GM13977 (cell line): ENCODE measurements at regions not wholly inside any gene's neighbourhood (a gene's known extent, or its start where the extent isn't known, plus 50 kb on each side); places are given as distances from the start of the nearest gene placed in this dataset.

Experiments used
- DNase-seq: peaks from one replicate; pipeline ENCODE4 v3.0.0; 2012; ENCODE audit warnings: low spot score
- in situ Hi-C: fragments of 300-500 bp; cut with MboI; formaldehyde crosslinking; loops from one replicate; pipeline ENCODE4 v1.12.0; 2022; ENCODE audit warnings: low sequenced_read_pairs, low pct_unique_long_range_greater_than_20kb, mixed read lengths, inconsistent platforms; ENCODE audit not compliant: unreplicated experiment
- TF ChIP-seq, protein P1 (sequence below): IDR thresholded peaks from 2 replicates; pipeline ENCODE4 v1.5.1; 2012; ENCODE audit warnings: mild to moderate bottlenecking, control low read depth; ENCODE audit not compliant: insufficient read depth; ENCODE audit errors: extremely low read depth, missing control alignments

GRCh38 chr9:88235615-88236014, 97.3 kb upstream of the SPATA31C2 start:
- TF ChIP-seq, protein P1, sequence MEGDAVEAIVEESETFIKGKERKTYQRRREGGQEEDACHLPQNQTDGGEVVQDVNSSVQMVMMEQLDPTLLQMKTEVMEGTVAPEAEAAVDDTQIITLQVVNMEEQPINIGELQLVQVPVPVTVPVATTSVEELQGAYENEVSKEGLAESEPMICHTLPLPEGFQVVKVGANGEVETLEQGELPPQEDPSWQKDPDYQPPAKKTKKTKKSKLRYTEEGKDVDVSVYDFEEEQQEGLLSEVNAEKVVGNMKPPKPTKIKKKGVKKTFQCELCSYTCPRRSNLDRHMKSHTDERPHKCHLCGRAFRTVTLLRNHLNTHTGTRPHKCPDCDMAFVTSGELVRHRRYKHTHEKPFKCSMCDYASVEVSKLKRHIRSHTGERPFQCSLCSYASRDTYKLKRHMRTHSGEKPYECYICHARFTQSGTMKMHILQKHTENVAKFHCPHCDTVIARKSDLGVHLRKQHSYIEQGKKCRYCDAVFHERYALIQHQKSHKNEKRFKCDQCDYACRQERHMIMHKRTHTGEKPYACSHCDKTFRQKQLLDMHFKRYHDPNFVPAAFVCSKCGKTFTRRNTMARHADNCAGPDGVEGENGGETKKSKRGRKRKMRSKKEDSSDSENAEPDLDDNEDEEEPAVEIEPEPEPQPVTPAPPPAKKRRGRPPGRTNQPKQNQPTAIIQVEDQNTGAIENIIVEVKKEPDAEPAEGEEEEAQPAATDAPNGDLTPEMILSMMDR: no peak
- in situ Hi-C loops: no loop called here
- no peak for DNase-seq

DNA sequence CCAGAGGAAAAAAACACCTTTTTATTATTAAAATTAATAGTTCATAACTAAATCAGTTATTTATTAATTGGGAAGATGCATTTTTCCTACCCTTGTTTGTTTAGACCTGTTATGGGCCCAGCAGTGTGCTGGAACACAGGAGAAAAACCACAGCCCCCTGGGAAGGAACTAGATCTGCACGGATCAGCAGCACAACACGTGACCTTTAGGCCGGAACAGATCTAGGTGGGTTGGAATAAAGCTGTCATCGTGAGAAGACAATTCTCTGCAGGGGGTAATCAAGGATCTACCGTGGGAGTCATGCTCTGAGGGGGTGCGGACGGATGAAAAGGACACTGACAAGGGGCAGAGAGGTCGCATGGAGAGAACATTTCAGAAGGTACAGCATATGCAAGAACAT, 95.8 kb upstream of the SPATA31C2 start:
- no peak for DNase-seq
- TF ChIP-seq, protein P1: no peak
- in situ Hi-C loops: no loop called here

GRCh38 chr9:88233091-88233490, 94.8 kb upstream of the SPATA31C2 start:
- in situ Hi-C loops: no loop called here
- no peak for DNase-seq
- TF ChIP-seq, protein P1: no peak

DNA sequence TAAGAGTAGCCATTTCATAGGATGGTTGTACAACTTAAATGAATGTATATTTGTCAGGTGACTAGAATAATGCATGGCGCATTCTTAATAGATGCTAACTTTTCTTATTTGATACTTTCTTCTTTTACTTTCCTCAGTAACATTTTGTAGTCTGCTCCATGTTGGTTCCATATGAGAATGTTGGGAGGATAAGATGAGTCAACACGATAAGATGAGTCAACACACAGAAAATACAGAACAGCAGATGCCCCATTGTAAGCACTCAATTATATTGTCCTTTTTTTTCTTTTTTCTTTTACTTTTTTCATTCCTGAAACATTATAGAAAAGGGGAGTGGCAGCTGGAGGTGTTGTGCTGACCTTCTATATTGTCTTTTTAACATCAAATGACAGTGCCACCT, 92.3 kb upstream of the SPATA31C2 start:
- in situ Hi-C loops: no loop called here
- DNase-seq: no peak
- TF ChIP-seq, protein P1: no peak

DNA sequence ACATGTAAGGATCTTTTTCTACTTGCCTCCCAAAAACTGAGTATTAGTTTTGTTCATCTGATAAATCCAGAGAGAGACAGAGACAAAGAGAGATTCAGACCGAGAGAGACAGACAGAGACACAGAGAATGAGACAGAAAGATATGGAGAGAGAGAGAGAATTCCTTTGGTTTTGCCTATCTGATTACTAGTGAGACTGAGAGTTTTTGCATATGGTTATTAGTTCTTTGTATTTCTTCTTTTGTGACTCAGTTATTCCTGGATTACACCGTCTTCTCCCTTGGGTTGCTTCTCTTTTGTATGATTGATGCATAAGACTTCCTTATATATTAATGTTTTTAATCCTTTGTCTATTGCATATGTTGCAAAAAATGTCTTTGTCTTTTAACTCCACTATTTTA, 91.2 kb upstream of the SPATA31C2 start:
- in situ Hi-C loops: no loop called here
- TF ChIP-seq, protein P1: no peak
- no peak for DNase-seq

DNA sequence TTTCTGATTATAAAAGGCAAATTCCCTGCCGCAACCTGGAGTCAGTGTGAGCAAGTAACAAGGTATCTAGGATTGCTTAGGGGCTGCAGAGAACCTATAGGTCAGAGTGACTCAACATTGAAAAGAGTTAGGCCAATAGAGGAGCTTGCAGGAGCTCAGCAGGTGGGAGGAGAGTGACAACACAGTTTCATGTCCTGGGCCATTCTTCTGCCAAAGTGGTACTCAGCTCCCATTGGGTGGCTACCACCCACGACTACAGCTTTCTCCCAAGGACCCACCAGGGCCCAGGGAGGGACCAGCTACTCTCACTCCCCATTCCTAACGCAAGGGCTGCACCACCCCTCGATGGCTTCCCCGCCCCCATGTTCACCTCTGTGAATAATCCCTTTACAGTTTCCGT, 86.7 kb upstream of the SPATA31C2 start:
- in situ Hi-C loops: no loop called here
- TF ChIP-seq, protein P1: no peak
- DNase-seq: no peak

- TF ChIP-seq, protein P1: no peak
- no peak for DNase-seq
- in situ Hi-C loops: no loop called here
Measured at GRCh38 chr9:88221105-88221504, 82.8 kb upstream of the SPATA31C2 start.
